Spleen (tissue), 7 donors: ENCODE measurements at regions not wholly inside any gene's neighbourhood (a gene's known extent, or its start where the extent isn't known, plus 50 kb on each side); places are given as distances from the start of the nearest gene placed in this dataset.

Experiments
- POLR2A ChIP-seq, 3 donors: fragments of 450-650 bp; IDR thresholded peaks; one replicate each; pipeline ENCODE4 v1.5.1; 2017; ENCODE audit warnings: antibody characterized with exemption in 3 of 3, mild to moderate bottlenecking in 1 of 3
- POLR2AphosphoS5 ChIP-seq, 3 donors: sonication (generic); formaldehyde crosslinking; IDR thresholded peaks; one replicate each; pipeline ENCODE4 v1.5.1; 2017; ENCODE audit warnings: antibody characterized with exemption in 3 of 3
- TF ChIP-seq, protein P1 (sequence below), 11 experiments: fragments of 200-600 bp in 7 of 11; fragments of 450-650 bp in 4 of 11; sonication (generic) in 4 of 11; IDR thresholded peaks in 8 of 11; conservative IDR thresholded peaks in 3 of 11; 1 replicate in 7 of 11; 2 replicates in 4 of 11; pipeline versions ENCODE4 v1.4.0 to v1.8.0; 2016 to 2021; ENCODE audit warnings: antibody characterized with exemption in 11 of 11, inconsistent platforms in 4 of 11, mild to moderate bottlenecking in 1 of 11
- donor health status: DM: no; HTN: no; CAD: no; lungs with moderate emphysema.
- donor health status: DM: no; HTN: no; CAD: no.
- donor health status: DM: no; HTN: no; CAD: no.

DNA sequence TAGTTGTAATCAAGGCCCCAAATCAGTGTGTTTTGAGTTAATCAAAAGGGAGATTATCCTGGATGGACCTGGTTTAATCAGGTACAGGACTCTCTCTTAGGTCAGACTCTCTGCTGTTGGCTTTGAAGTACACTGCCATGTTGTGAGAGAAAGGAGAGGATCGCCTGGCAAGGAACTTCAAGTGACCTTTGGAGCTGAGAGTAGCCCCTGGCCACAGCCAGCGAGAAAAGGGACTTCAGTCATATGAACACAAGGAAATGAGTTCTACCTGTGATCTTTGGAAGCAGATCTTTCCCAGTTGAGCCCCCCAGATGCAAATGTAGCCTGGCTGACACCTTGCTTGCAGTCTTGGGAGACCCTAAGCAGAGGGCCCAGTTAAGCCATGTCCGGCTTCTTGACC, 68.3 kb upstream of the CPM start:
- TF ChIP-seq, protein P1, sequence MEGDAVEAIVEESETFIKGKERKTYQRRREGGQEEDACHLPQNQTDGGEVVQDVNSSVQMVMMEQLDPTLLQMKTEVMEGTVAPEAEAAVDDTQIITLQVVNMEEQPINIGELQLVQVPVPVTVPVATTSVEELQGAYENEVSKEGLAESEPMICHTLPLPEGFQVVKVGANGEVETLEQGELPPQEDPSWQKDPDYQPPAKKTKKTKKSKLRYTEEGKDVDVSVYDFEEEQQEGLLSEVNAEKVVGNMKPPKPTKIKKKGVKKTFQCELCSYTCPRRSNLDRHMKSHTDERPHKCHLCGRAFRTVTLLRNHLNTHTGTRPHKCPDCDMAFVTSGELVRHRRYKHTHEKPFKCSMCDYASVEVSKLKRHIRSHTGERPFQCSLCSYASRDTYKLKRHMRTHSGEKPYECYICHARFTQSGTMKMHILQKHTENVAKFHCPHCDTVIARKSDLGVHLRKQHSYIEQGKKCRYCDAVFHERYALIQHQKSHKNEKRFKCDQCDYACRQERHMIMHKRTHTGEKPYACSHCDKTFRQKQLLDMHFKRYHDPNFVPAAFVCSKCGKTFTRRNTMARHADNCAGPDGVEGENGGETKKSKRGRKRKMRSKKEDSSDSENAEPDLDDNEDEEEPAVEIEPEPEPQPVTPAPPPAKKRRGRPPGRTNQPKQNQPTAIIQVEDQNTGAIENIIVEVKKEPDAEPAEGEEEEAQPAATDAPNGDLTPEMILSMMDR (IDR thresholded peaks at IDR 0.05 in 8 of 11, conservative IDR thresholded peaks at IDR 0.05 in 3 of 11): no peak
- no peak for TF ChIP-seq POLR2AphosphoS5 (IDR thresholded peaks at IDR 0.05)
- no peak for TF ChIP-seq POLR2A (IDR thresholded peaks at IDR 0.05)
